Endodermal cell (in vitro differentiated cells): ENCODE measurements at regions not wholly inside any gene's neighbourhood (a gene's known extent, or its start where the extent isn't known, plus 50 kb on each side); places are given as distances from the start of the nearest gene placed in this dataset.

Experiments used
- DNase-seq: peaks from one replicate; pipeline ENCODE4 v3.0.0-alpha.2; 2017
- H3K27ac ChIP-seq: 2 replicates; pipeline ENCODE4 v1.5.1; 2013; ENCODE audit warnings: mild to moderate bottlenecking, low read depth, low read length, moderate library complexity
- H3K27me3 ChIP-seq: 2 replicates; pipeline ENCODE4 v1.6.1; 2013; ENCODE audit warnings: mild to moderate bottlenecking, low read length, moderate library complexity; ENCODE audit not compliant: insufficient read depth, control insufficient read depth, poor library complexity, severe bottlenecking
- H3K36me3 ChIP-seq: 2 replicates; pipeline ENCODE4 v1.7.0; 2013; ENCODE audit warnings: mild to moderate bottlenecking, low read length, moderate library complexity; ENCODE audit not compliant: control insufficient read depth, insufficient read depth
- H3K4me1 ChIP-seq: one replicate; pipeline ENCODE4 v1.7.0; 2013; ENCODE audit warnings: low read length; ENCODE audit not compliant: control insufficient read depth, insufficient read depth
- H3K4me3 ChIP-seq: 2 replicates; pipeline ENCODE4 v1.5.1; 2013; ENCODE audit warnings: mild to moderate bottlenecking, low read length, moderate library complexity
- H3K9ac ChIP-seq: 2 replicates; pipeline ENCODE4 v1.6.1; 2013; ENCODE audit warnings: mild to moderate bottlenecking, low read length, moderate library complexity; ENCODE audit not compliant: poor library complexity, severe bottlenecking; ENCODE audit errors: extremely low read depth
- H3K9me3 ChIP-seq: 2 replicates; pipeline ENCODE4 v1.6.1; 2013; ENCODE audit warnings: mild to moderate bottlenecking, low read length, moderate library complexity; ENCODE audit not compliant: control insufficient read depth
- H3K27ac Mint-ChIP-seq: 2 replicates; pipeline ENCODE4 v1.8.0; 2020; ENCODE audit warnings: mixed read lengths
- H3K27me3 Mint-ChIP-seq: 2 replicates; pipeline ENCODE4 v1.8.0; 2021; ENCODE audit warnings: mild to moderate bottlenecking, mixed read lengths; ENCODE audit not compliant: insufficient read depth
- H3K36me3 Mint-ChIP-seq: 2 replicates; pipeline ENCODE4 v1.8.0; 2020; ENCODE audit warnings: low read depth, mixed read lengths
- H3K4me1 Mint-ChIP-seq: 2 replicates; pipeline ENCODE4 v1.8.0; 2020; ENCODE audit warnings: mixed read lengths
- H3K4me3 Mint-ChIP-seq: 2 replicates; pipeline ENCODE4 v1.8.0; 2020; ENCODE audit warnings: mild to moderate bottlenecking, moderate library complexity, mixed read lengths
- H3K9me3 Mint-ChIP-seq: 2 replicates; pipeline ENCODE4 v1.8.0; 2020; ENCODE audit warnings: mild to moderate bottlenecking, mixed read lengths
- WGBS, 2 experiments: methylation state at CpG; one replicate each; pipeline versions ENCODE4 v1.1.5 to v1.1.7; 2013; ENCODE audit warnings: missing lambda C conversion rate in 2 of 2, mixed read lengths in 1 of 2; ENCODE audit not compliant: insufficient coverage in 1 of 2, insufficient read length in 1 of 2; 5-methylcytosine and 5-hydroxymethylcytosine counted together
- TF ChIP-seq, protein P1 (sequence below): fragments of 200-600 bp; sonication (generic); conservative IDR thresholded peaks from 2 replicates; pipeline ENCODE4 v1.5.0; 2021; ENCODE audit warnings: antibody characterized with exemption, mild to moderate bottlenecking

DNA sequence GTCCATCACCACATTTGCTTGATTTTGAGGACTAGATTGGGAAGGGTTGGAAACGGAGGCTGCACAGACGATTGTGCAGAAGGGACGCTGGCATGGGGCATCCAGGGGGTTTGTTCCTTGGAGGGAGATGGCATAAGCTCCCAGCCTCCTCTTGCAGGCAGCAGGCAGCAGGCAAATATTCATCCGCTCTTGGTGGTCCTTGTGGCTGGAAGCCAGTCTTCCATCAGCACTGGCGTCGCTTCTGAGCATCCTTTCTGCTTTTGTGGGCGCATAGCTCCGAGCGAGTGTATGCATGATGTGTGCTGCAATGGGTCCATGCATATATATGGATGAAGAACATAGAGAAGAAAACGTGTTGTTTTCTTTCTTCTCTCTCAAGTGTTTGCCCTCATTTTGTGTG, 166.1 kb upstream of the NTM start:
- H3K4me3 Mint-ChIP-seq = no peak overlapping the region
- H3K27me3 Mint-ChIP-seq = peaks cover 3% of the 10 kb centered on the region
- WGBS, 2 experiments = 94 to 96% methylated on average over 8 to 10 of the region's 10 CpGs
- Histone ChIP-seq H3K27ac (no peak overlapping the region), H3K9ac (no peak overlapping the region), H3K27me3 (no peaks in the 10 kb centered on the region), H3K4me3 (no peak overlapping the region), H3K4me1 (no peaks in the 10 kb centered on the region), H3K36me3 (no peaks in the 10 kb centered on the region), H3K9me3 (no peaks in the 10 kb centered on the region)
- no peak for DNase-seq
- TF ChIP-seq, protein P1, sequence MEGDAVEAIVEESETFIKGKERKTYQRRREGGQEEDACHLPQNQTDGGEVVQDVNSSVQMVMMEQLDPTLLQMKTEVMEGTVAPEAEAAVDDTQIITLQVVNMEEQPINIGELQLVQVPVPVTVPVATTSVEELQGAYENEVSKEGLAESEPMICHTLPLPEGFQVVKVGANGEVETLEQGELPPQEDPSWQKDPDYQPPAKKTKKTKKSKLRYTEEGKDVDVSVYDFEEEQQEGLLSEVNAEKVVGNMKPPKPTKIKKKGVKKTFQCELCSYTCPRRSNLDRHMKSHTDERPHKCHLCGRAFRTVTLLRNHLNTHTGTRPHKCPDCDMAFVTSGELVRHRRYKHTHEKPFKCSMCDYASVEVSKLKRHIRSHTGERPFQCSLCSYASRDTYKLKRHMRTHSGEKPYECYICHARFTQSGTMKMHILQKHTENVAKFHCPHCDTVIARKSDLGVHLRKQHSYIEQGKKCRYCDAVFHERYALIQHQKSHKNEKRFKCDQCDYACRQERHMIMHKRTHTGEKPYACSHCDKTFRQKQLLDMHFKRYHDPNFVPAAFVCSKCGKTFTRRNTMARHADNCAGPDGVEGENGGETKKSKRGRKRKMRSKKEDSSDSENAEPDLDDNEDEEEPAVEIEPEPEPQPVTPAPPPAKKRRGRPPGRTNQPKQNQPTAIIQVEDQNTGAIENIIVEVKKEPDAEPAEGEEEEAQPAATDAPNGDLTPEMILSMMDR = no peak
- no peaks in the 10 kb centered on the region for H3K36me3 Mint-ChIP-seq
- H3K27ac Mint-ChIP-seq = no peak overlapping the region
- peaks cover 5% of the 10 kb centered on the region for H3K4me1 Mint-ChIP-seq
- no peaks in the 10 kb centered on the region for H3K9me3 Mint-ChIP-seq

DNA sequence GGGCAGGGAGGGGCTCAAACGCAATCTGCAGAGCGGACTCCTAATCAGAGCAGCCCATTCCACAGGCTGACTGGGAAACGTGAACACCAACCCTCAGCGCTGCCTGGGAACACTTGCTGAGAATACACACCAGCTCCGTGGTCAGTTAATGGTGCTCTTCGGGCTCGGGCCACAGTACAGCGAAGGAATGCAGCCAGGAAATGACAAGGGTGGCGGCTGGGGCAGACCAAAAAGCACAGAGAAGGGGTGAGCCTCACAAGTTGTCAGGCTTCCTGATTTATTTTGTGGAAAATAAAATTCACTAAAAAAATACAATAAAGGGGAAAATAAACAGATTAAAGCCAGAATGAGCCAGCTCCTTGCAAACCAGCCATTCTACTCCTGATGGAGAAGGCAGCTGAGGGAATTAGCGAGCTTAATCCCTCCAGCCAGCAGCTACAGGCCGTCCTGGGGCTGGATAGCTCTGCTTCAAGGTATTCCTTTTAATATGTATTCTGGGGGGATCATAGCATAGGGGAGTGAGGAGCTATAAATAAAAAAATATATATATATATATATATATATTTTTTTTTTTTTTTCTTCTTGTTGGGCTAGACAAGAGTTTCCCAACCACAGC, 165.5 kb upstream of the NTM start:
- no peaks in the 10 kb centered on the region for H3K36me3 Mint-ChIP-seq
- Histone ChIP-seq H3K27me3 (no peaks in the 10 kb centered on the region), H3K9me3 (no peaks in the 10 kb centered on the region), H3K9ac (no peak overlapping the region), H3K36me3 (no peaks in the 10 kb centered on the region), H3K27ac (no peak overlapping the region), H3K4me3 (no peak overlapping the region), H3K4me1 (no peaks in the 10 kb centered on the region)
- peaks cover 5% of the 10 kb centered on the region for H3K4me1 Mint-ChIP-seq
- 85 to 91% methylated on average over 6 to 10 of the region's 11 CpGs for WGBS, 2 experiments
- H3K27me3 Mint-ChIP-seq = peaks cover 3% of the 10 kb centered on the region
- H3K4me3 Mint-ChIP-seq = no peak overlapping the region
- no peak for DNase-seq
- no peaks in the 10 kb centered on the region for H3K9me3 Mint-ChIP-seq
- H3K27ac Mint-ChIP-seq = no peak overlapping the region
- TF ChIP-seq, protein P1 = no peak

DNA sequence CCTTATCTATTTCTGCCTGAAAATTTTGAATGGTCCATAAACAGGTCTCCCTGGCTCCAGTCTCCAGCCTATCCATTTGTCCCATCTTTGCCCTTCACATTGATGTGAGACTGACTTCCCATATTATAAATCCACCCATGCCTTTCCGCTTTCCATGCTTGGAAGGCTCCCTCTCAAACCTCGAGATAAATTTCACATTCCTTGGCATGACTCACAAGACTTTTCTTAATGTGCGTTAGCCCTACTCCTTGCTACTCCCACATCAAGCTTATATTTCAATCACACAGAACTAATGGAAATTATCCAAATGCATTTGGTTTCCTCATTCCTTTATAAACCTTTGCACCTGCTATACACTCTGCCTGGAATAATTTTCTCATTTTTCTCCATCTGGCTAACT, 163.7 kb upstream of the NTM start:
- peaks cover 5% of the 10 kb centered on the region for H3K4me1 Mint-ChIP-seq
- Histone ChIP-seq H3K4me1 (no peaks in the 10 kb centered on the region), H3K27ac (no peak overlapping the region), H3K9me3 (no peaks in the 10 kb centered on the region), H3K27me3 (no peaks in the 10 kb centered on the region), H3K36me3 (no peaks in the 10 kb centered on the region), H3K4me3 (no peak overlapping the region), H3K9ac (no peak overlapping the region)
- H3K4me3 Mint-ChIP-seq = no peak overlapping the region
- H3K27ac Mint-ChIP-seq = no peak overlapping the region
- H3K36me3 Mint-ChIP-seq = no peaks in the 10 kb centered on the region
- TF ChIP-seq, protein P1 = no peak
- WGBS, 2 experiments = 85 to 92% methylated on average over 3 of the region's 3 CpGs
- peaks cover 3% of the 10 kb centered on the region for H3K27me3 Mint-ChIP-seq
- no peak for DNase-seq
- H3K9me3 Mint-ChIP-seq = no peaks in the 10 kb centered on the region
